HG02763 (cell line): ENCODE measurements at regions not wholly inside any gene's neighbourhood (a gene's known extent, or its start where the extent isn't known, plus 50 kb on each side); places are given as distances from the start of the nearest gene placed in this dataset.

Source experiments
- ATAC-seq: cut with Tn5 transposase; IDR thresholded peaks from one replicate; pipeline ENCODE4 v1.9.1; 2021; ENCODE audit warnings: mild to moderate bottlenecking, moderate library complexity; ENCODE audit not compliant: unreplicated experiment

DNA sequence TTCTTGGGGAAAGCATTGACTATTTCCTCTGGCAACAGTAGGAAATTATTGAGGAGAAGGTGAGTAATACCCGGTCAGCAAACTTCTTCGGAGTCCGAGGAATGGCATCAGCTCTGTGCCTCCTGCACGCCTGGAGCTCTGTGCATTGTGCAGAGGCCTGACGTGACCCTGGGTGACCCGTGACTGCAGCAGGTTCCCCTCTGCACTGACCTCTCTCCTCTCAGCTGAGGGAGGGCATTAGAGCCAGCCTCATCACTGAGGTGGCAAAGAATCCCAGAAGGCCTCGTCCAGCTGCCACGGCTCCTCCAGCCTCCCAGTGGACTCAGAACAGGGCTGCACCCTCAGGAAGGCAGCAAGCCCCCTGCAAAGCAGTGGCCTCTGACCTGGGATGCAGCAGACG lies 502.9 kb downstream of the CD83 start:
- ATAC-seq: no peak

DNA sequence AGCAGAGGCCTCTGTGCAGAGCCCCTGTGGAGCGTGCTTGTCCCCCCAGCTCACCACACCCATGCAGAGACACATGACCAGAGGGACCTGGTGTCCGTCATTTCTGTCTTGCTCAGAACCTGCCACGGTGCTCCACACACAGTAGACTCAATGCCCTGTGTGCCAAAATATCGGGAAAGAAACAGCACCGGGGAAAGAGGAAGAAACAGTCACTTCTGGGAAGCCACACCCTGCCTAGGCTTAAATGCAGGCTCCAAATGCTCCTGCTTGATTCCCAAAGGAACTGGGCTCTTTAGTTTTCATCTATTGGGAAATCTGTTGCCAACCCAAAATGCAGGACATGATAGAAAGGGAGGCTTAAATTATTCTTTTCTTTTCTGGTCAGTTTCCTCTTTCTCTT lies 503.9 kb downstream of the CD83 start:
- no peak for ATAC-seq

DNA sequence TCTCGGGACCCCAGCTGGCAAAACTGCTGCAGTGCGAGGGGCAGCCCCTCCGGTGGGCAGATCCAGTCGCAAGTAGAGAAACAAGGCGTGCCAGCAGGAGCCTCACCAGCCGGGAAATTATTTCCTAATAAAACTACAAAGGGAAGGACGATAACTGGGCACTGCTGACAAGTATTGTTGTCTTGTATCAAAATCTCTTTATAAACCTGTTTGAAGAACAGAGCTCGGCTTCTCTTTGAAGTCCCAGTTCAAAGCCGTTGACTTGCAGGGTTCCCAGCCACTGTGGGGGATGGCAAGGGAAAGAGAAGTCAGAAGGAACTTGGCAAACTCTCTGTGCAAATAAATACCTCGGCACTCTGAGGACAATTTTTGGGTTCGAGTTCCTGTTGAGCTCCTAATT lies 504.5 kb downstream of the CD83 start:
- no peak for ATAC-seq

DNA sequence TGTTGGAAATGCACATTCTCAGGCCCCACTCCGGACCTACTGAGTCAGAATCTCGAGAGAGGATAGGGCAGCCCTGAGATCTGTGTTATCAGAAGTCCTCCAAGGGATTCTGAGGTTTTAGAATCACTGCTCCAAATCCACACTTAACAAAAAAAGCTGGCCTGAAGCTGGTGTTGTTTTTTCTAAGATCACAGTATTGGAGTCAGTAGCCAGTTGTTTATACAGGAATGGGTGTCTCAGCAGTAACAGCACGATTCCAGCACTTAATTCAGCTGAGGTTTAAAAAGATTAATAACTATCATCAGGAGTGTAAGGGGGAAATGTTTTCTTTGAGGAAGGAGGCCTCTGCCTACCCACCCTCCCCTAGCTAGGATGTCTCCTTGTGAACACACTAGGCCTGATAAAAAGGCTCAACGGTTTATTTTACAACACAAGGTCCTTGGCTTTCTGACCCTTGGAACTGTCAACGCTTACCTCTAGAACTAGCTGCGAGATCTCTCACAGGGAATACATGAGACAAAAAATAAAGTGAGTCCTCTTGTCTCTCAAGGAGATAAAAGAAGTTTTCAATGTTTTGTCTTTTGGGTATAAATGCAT lies 505.4 kb downstream of the CD83 start:
- no peak for ATAC-seq

DNA sequence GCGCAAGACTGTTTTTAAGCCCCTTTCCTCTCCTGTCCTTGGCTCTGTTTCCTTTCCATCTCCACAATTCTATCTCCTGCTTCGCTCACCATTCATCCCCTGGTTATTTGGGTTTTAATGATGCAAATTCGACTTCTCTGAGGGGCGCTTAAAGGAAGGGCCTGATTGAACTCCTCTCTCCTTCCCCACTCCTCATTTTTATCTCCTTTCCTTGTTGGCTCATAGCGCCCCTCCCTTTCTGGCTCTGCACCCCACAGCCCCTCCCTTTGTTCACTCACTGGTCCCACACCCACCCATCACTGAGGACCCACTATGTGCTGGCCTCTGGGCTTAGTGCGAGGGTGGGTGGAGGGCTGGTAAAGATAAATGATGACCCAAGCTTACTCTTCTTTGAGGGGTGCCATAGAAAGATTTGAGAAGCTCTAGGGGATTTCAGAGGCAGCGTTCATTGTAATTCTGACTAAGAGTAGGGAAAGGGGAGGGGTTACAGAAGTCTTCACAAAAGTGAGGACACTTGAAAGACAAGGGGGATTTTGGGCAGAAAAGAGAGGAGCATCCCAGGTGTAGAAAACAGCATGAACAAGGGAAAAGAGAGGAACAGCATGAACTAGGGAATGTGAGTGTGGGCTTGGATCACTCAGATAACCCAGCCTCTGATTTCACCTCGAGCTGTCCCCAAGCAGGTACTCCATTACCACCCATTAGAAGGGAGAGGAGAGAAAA lies 507.8 kb downstream of the CD83 start:
- ATAC-seq: no peak

DNA sequence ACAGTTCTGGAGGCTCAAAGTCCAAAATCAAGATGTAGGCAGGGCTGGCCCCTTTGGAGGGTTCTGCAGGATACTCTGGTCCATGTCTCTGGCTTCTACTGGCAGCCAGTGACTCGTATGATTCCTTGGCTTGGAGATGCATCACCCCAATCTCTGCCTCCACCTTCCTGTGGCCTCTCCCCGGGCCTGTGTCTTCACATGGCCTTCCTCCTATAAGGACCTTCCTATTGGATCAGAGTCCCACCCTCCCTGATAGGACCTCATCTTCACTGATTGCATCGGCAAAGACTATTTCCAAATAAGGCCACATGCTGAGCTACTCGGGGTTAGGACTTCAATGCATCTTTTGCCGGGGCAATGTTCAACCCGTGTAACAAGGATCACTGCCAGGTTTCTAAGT lies 509.0 kb downstream of the CD83 start:
- no peak for ATAC-seq

DNA sequence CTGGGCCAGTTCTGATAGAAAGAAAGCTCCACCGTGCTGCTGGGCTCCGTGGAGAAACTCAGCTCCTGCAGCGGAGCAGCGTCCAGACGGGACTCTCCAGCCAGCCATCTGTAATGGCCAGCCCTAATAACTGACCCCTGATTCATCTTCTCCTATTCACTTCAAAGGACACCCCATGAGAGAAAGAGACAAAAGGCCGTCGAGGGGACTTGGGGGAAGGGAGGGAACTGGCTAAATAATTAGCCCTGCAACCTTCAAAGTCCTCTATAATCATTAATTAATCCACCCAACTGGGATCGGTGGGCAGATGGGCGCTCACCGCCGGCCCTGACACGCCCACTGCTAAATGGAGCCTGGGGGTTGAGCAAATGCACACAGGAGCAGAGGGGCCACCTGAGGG lies 512.4 kb downstream of the CD83 start:
- ATAC-seq: no peak

DNA sequence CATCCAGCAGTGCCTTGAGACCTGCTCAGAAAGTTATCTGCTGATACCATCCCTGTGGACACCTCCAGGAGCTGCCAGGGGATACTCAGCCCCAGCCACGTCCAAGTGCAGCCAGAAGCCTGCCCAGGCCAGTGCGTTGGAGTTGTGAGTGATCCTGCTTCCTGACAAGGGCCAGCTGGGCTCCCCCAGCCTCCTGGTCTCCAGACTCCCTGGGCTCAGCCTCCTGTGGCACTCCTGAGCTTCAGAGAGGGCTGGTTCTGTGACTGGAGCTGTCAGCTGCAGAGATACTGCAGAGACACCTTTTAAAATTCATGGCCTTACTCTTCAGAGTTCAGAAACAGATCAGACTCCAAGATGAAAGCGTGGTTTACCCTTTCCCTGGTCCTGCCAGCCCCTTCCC lies 515.9 kb downstream of the CD83 start:
- ATAC-seq: no peak

DNA sequence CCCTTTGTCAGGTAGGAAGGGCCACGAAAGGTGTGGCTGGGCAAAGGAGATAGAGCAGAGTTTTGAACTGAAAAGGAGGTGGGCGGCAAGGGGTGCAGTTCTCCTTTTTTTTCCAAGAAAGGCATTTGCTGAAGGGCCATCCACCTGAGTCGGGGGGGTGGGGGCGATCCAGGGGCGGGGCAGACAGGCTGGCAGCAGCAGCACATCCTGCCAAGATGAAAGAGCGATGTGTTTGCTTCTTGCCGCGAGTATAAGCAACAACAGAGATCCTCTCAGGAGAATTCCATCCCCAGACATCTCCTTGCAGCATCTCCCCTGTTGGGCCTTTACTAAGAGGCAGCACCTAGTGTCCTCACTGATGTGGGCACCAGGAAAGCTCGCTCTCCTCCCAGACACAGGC lies 516.5 kb downstream of the CD83 start:
- ATAC-seq: no peak

DNA sequence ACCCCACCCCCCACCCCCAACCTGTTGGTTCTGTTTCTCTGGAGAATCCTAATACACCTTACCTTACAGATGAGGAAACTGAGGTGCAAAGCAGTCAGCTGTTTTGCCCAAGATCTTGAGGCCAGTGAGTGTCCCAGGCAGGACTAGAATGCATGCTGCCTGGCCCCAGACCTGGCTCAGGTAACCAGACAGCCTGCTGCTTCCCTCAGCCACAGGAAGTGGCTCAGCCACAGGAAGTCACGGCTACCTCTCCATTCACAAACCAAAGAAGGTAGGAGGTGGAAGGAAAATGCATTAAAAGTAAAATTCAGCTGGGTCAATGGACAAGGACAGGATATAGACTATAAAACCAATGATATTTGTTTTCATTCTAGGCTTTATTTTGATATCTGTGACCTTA lies 517.6 kb downstream of the CD83 start:
- no peak for ATAC-seq

DNA sequence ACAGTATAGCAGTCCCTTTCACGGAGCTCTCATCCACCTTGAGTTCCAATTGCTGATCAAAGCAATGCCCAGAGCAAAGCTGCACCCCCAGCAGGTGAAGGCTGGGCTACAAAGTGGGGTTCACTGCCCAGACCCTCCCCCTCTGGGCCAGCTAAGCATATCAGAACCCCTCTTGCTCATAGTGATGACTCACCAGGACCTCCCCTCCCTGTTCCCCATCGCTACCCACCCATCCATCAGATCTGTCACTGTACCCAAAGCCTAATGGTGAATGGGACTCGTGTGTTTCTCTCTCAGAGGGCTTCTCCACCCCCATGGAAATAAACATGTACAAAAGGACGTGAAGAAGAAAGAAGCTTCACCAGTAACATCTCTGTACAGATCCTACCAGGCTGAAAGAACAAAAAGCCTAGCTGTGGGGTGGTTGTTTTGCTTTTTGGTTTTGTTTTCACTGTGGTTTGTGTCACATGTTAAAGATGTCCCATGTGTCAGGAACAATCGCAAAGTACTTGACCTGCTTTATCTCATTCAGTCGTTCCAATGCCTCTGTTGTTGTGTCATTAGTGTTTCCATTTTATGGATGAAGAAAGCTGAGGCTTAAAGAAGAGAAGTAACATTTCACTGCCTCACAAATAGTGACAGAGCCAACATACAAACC lies 518.5 kb downstream of the CD83 start:
- no peak for ATAC-seq

DNA sequence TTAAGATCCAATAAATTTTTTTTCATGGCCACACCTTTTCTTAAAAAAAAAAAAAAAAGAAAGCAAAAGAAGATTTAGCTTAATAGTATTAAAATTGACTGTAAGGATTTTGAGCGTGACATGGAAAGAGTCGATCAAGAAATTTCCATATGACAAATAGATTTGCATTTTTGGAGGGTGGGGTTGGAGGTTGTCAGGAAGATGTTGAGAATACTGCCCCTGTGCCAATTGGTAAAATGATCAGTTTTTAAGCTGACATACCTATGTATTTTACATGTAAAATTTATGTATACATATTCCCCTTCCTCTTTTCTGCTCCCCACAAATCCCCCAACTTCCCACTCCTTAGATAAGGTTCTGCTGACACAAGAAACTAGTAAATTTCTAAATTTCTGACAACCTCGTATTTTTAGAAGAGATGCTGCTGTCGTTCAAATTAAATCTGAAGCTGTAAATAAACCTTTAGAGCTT lies 520.9 kb downstream of the CD83 start:
- ATAC-seq: no peak

DNA sequence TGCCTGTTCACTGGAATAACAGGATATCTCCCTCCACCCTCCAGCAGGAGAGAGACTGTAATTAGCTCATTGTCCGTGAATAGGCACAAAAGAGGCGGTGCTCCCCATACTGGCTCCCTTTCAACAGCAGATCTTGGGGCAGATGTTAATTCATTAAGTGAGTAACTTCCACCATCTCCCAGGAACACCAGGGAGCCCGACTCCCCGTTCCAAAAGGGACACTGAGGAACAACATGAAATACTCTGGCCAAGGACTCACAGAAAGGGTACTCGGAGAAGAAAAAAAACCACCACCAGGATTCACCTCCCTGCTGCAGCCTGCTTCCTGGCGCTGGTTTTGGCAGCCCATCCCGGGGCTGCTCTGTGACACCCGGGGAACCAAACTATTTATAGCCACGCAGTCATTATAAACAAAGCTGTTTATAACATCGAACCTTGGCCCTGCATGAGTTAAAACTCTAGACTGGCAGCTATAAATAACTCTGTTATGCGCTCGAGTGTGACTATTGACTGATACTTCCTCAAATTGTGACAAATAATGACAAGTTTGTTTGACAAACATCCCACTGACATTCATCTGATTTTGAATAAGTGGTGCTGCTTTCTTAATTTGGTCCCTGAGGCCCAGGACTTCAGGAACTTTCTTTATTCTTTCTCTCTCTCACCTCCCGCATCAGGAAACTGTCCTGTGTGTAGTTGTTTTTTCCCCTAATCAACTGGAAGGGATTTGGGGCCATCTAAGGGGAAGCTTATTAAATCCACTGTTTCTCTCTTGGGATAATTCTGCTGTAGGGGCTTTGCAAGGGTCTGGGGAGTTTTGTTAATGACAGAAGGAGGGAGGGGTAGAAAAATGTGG lies 521.6 kb downstream of the CD83 start:
- ATAC-seq: no peak

DNA sequence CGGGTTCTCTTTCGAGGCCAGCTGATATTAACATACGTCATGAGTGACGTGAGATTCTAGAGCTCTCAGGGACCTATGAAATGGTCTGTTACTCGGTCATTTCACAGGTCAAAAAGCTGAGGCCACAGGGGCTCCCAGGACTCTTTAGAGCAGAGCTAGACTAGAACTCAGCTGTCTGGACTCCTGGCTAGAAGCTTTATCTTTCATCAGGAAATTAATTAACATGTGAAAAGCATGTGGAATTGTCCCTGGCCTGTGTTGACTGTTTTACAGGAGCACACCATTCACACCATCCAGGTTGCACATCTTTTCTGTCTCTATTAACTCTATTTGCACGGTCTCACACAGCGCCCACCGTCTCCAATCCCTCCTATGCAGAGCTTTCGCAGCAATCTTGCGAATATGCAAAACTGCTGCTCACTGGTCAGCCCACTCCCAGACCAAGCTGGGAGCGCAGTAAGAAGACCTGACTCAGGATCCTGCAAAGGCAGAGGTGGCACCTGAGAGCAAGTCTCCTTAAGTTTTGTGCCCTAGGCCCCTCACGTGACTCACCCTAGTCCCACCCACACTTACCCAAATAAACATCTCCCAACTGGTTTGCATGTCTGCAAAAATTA lies 522.5 kb downstream of the CD83 start:
- ATAC-seq: no peak

DNA sequence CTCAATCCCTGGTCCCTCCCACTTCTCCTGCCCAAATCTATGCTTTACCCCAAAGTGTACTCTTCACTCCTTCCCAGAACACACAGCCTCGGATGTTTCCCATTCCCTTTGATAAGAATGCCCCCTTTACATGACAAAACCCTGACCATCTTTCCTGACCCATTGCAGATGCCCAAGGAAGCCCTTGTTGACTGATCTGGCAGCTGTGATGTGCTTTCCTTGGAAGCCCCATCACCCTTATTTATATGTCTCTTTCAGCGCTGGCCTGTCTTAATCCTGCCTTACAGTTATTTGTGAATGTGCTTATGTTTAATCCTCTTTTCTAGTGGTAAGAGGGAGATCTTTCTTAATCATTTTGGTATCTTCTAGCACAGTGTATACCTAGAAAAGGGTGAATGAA lies 523.1 kb downstream of the CD83 start:
- ATAC-seq: no peak

DNA sequence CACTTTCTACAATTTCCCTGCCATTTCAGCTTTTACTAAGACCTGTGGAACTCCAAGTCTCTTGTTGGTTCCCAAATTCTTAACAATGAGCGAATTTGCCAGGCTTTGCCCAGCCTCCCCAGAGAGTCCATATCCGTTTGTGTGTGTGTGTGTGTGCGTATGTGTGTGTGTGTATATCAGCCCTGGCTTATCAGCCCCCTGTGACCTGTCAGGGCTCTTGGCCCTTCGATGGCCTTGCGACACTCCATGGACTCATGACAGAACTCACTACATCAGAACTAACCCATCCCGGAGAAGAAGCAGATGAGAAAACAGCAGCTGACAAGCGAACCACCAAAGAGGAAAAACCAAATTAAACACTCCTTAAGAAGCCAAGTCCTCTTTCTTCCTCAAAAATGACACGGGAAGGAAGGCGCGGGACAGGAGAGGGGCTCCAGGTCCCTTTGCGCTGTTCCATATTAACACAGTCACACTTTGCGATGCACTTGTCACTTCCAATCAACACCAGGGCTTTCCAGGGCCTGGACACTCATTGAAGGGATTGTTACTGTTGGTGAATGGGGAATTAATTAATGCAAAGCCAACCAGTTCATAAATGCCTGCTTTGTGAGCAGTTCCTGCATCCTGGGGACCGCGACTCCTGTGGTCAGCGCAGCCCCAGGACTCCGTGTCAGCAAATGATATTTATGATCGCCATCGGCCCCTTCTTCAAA lies 524.0 kb downstream of the CD83 start:
- ATAC-seq: no peak

DNA sequence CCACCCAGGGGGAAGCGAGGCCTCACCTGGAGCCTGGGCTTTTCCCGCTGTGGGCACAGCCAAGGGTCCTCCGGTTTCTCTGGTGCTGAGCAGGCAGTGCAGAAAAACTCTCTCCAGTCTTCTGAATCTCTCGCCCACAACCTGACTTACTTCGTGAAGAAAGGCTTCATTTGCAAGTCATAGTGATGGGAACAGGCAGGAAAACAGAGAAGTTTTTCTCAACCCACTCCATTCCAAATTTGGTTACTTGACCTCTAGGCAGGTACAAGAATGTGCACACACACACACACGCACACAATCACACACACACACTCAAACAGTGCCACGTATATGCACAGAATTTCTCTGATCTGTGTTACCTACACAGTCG lies 524.5 kb downstream of the CD83 start:
- ATAC-seq: no peak

DNA sequence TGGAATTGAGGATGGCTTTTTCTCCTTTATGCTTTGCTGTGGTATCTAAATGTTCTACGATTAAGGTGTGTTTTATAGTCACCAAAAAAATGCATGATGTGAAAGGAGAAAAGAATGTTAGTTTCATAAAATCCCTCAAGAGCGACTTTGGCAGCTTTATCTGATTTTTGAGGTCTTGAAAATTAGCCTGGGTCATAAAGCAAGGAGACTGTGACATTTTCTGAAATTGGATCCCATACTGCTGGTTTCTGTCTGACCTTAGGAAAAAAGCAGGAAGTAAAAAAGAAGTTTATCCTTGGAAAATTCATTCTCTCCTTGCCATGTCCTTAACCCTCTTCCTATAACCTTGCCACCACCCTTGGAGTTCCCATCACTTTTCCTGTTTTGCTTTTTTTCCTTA lies 525.3 kb downstream of the CD83 start:
- no peak for ATAC-seq

DNA sequence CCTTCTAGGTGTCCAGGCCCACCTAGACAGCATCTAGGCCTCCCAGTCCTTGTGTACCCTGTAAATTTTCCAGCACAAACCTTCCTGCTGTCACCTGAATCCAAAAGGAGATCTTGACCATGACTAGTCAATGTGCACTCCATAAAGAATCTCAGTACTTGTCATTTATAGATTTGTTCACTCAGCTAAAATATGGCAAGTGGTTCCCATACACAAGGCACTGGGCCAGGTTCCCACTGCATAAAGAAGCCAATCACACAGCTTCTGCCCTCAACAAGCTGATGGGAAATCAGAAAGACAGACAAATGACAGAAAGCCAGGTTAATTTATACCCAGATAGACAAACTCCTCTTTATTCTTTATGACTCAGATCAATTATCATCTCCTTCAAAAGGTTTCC lies 526.8 kb downstream of the CD83 start:
- no peak for ATAC-seq

DNA sequence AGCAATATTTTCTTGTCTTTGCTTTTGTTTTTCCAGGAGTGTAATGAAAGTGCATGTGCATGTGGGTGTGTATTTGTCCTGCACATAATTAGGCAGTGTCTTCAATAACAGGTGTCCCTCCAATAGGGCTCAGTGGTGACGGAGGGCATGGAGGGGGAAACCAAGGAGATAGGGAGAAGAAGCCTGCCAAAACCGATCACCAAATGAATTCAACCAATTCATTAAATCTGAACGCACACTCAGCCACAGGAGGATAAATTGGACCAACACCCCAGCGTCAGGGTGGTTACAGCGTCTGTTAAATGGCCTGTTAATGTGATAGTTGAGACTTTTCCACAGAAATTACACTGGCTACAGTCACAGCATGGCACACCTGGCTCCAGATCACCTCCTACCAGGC lies 527.6 kb downstream of the CD83 start:
- no peak for ATAC-seq
